NB4 (cell line): ENCODE measurements at regions not wholly inside any gene's neighbourhood (a gene's known extent, or its start where the extent isn't known, plus 50 kb on each side); places are given as distances from the start of the nearest gene placed in this dataset.

ENCODE experiments used
- CTCF ChIP-seq: IDR thresholded peaks from one replicate; pipeline ENCODE4 v1.5.1; 2012; ENCODE audit warnings: low read depth, low read length
- MAX ChIP-seq: IDR thresholded peaks from 2 replicates; pipeline ENCODE4 v1.6.1; 2011; ENCODE audit warnings: low read depth, low read length
- MYC ChIP-seq: IDR thresholded peaks from 2 replicates; pipeline ENCODE4 v1.6.1; 2011; ENCODE audit warnings: low read depth, low read length
- POLR2A ChIP-seq: IDR thresholded peaks from 2 replicates; pipeline ENCODE4 v1.6.1; 2011; ENCODE audit warnings: mild to moderate bottlenecking; ENCODE audit not compliant: insufficient read length; ENCODE audit errors: extremely low read depth

- no peak for TF ChIP-seq CTCF
- no peak for TF ChIP-seq POLR2A
- TF ChIP-seq MYC = no peak
- TF ChIP-seq MAX = no peak
These were observed 91.4 kb upstream of the SALL4 start for GRCh38 chr20:51893723-51894122.
